HG02642 (cell line): ENCODE measurements at regions not wholly inside any gene's neighbourhood (a gene's known extent, or its start where the extent isn't known, plus 50 kb on each side); places are given as distances from the start of the nearest gene placed in this dataset.
"Not testable (repeated sequence)": the region's sequence is repeated elsewhere in the genome, so short reads cannot be mapped to it uniquely, and the experiment has no call there.

ENCODE experiments used
- ATAC-seq: cut with Tn5 transposase; IDR thresholded peaks from one replicate; pipeline ENCODE4 v1.9.1; 2021; ENCODE audit warnings: mild to moderate bottlenecking; ENCODE audit not compliant: unreplicated experiment, poor library complexity

DNA sequence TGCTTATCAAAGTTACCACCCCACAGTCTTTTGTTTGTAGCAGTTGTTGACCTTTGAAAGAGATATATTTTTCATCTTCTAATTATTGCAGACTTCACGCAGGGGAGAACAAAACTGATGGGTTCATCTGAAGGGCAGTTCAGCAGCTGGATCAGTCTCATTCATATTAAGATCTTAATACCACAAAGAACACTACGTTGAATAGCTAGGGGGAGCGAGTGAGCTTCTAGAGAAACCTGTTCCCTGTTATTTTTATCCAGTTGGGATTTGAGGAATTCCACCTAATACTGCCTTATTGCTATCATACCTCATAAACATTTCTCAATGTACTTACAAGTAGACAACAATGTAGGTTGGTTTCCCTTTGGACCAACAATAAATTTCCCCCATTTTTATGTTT is 306.1 kb upstream of the KIF2B start:
- ATAC-seq: no peak

DNA sequence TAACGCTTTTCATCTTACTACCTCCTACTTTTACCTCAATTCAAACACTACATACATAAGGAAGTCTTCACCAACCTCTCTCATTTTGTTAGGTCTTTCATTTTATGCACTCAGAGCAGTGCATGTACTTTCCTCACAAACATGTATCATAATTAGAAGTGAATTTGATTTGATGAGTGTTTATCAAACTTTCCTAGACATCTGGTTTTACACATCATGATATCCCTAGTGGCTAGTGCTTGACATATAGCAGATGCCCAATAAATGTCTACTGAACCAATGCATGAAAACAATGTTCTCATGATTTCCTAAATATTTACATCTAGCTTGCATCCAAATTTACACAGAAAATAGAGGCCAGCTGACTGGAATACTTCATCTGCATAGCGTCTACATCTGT is 323.4 kb upstream of the KIF2B start:
- no peak for ATAC-seq

GRCh38 chr17:53496356-53496755 is 326.4 kb upstream of the KIF2B start:
- no peak for ATAC-seq

- no peak for ATAC-seq
These were observed 330.2 kb upstream of the KIF2B start for GRCh38 chr17:53492532-53492931.

DNA sequence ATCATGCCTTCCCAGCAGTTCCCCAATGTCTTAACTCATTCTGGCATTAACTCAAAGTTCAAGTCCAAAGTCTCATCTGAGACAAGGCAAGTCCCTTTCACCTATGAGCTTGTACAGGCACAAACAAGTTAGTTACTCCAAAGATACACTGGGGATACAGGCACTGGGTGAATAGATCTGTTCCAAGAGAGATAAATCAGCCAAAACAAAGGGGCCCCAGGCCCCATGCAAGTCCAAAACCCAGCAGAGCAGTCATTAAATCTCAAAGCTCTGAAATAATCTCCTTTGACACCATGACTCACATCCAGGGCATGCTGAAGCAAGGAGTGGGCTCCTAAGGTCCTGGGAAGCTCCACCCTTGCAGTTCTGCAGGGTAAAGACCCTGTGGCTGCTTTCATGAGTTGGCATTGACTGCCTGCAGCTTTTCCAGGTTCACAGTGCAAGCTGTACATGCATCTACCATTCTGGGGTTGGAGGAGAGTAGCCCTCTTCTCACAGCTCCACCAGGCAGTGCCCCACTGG is 332.2 kb upstream of the KIF2B start:
- ATAC-seq: no peak

DNA sequence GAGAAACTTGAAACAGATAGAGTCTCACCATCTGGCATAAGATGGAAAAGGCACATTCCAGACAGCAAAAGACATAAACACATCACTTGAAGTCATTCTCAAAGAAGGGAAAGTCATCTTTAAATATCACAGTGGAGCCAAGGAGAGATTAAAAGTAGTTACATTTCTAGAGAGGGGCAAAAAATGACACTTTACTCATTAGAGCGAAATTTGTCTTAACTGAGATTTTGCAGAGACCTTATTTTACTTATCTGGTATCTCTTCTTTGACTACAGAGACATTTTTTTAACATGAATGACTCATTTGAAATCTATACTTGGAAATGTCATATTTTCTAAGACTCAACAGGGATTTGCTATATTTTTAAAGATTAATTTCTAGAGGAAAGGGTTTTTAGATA is 339.0 kb upstream of the KIF2B start:
- no peak for ATAC-seq

GRCh38 chr17:53475002-53475401 is 347.7 kb upstream of the KIF2B start:
- no peak for ATAC-seq

GRCh38 chr17:53472586-53472985 is 350.1 kb upstream of the KIF2B start:
- no peak for ATAC-seq

- no peak for ATAC-seq
These were observed 351.2 kb upstream of the KIF2B start for GRCh38 chr17:53471514-53471913.

- ATAC-seq: no peak
These were observed 352.1 kb upstream of the KIF2B start for GRCh38 chr17:53470626-53471025.

GRCh38 chr17:53466733-53467132 is 356.0 kb upstream of the KIF2B start:
- ATAC-seq: no peak

DNA sequence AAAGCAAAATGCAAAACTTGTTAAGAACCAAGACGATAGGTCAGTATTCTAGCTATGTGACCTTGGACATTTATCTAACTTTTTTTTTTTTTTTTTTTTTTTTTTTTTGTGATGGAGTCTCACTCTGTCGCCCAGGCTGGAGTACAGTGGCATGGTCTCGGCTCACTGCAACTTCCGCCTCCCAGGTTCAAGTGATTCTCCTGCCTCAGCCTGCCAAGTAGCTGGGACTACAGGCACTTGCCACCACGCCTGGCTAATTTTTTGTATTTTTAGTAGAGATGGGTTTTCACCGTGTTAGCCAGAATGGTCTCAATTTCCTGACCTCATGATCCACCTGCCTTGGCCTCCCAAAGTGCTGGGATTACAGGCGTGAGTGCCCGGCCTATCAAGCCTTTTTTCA is 358.3 kb upstream of the KIF2B start:
- not testable (repeated sequence) for ATAC-seq

DNA sequence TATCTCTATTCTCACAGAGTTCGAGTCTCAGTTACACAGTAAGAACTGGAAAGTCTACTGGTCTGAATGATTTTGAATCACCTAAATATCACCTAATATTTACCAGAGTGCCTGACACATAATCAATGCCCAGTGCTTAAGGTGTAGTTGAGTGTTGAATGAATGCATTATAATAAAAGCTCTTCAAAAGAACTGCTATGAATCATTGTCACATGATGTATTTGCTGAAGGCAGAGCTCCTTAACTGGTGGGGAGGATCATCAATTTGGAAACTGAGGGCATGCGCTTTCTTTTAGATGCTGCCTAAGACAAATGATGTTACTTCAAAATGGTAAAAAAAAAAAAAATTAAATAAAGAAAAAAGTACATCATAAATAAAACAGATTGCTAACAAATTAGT is 359.4 kb upstream of the KIF2B start:
- no peak for ATAC-seq

DNA sequence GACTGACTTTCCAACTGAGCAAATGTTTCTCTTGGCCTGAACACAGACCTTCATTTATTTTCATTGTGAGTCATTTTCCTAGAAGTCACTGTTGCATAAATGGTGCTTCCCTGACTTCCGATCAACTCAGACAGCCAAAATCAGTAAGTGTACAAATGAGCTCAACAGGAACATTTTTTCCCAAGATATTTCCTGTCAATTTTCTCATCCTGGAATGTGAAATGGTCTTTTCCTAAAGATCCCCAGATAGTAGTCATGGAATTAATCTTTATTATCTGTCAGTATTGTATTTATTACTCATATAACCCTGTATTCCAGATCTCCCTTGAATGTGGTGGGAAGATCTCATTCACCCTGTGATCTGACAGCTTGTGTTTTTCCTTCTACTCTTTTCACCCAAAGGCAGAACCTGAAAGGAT is 360.3 kb upstream of the KIF2B start:
- no peak for ATAC-seq

- not testable (repeated sequence) for ATAC-seq
These were observed 366.8 kb upstream of the KIF2B start for GRCh38 chr17:53455943-53456342.

GRCh38 chr17:53454337-53454736 is 368.4 kb upstream of the KIF2B start:
- no peak for ATAC-seq

DNA sequence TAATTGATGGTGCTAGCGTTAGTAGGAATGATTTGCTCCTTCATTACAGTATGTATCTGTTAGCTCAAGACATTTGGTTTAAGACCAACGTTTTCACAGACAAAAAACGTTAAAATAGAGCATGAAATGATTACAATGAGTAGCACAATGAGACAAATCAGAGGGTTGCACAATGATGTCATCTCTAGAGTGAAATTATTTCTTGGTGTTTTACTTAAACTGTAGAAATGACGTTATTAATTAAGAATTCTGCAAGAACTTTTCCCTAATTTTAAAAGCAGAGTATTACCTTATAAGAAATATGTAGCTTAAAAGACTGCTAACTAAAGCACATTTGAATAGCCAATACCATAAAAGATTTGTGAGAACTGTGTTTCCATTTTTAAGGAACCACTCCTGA is 373.4 kb upstream of the KIF2B start:
- ATAC-seq: no peak

DNA sequence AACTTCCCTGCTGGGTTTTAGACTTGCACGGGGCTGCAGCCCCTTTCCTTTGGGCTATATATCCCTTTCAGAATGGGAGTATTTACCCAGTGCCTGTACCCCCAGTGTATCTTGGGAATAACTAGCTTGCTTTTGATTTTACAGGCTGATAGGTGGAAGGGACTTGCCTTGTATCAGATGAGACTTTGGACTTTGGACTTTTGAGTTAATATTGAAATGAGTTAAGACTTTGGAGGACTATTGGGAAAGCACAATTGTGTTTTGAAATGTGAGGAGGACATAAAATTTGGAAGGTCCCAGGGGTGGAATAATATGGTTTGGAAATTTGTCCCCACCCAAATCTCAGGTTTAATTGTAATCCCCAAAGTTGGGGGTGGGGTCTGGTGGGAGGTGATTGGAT is 393.8 kb upstream of the KIF2B start:
- ATAC-seq: no peak

DNA sequence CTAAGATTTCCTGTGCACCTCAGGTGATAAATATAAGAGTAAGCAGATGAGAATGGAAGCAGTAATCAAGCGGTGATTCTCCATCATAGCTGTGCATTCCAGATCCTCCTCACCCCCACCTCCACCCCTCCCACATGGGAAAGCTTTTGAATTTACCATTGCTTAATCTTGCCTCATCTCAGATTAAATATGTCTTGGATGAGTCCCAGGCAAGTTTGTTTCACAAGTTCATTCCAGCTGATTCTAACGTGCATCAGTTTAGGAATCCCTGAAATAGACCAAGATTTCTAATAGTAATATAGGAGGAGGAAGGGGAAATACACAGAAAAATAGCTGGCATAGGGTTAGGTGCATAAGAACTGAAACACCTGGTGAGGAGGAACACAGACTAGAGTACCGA is 396.2 kb upstream of the KIF2B start:
- ATAC-seq: no peak

DNA sequence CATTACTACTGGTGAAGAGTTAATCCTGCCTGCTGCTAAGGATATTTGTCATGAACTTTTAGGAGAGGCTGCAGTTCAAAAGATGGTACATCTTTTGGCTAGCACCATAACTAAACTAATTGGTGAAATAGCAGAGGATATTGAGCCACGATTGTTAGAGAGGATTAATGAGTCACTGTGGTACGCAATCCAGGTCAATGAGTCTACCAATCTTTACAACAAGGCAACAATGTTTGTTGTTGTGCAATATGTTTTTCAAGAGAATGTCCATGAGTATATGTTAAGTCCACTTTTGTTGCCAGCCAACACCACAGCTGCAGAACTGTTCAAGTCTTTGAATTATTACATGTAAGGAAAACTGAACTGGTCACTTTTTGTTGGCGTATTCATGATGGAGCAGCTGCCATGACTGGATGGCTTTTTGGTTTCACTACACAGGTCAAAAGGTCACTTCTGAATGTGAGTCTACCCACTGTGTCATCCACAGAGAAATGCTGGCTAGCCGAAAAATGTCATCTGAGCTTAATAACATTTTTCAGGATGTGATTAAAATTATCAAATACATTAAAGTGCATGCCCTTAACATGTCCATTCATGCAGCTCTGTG is 402.6 kb upstream of the KIF2B start:
- no peak for ATAC-seq

DNA sequence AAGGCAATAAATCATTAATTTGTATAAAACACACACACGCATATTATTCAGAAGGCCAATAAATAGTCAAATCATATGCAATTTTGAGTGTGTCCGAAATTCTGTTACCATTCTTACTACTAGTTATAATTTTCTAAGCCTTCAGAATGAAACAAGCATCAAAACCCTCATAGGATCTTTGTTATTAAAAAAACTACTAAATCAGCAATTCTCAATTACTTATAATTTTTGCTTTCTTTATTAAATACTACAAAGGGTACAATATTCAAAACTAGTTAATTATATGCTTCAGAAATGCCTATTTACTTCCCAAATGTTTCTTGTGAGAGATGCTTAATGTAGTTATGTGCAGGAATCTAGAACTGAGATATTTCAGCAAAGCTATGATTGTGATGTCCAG is 413.1 kb upstream of the KIF2B start:
- no peak for ATAC-seq

DNA sequence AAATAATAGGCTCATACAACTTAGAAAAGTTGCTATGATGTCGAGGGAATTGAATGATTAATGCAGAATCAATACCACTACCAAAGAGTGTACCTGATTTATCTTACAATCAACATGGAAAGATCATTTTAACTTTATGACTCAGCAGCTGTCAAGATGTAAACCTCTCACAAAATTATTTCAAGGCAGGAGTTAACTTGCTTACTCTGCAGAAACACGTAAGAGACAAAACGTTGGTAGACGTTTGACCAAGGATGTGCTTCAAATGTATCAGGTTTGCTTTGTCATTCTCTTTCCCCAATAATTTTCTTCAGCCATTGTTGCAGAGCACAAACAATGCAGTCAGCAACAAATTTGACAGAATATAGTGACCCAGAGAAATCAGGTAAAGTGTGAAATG is 415.8 kb upstream of the KIF2B start:
- ATAC-seq: no peak

DNA sequence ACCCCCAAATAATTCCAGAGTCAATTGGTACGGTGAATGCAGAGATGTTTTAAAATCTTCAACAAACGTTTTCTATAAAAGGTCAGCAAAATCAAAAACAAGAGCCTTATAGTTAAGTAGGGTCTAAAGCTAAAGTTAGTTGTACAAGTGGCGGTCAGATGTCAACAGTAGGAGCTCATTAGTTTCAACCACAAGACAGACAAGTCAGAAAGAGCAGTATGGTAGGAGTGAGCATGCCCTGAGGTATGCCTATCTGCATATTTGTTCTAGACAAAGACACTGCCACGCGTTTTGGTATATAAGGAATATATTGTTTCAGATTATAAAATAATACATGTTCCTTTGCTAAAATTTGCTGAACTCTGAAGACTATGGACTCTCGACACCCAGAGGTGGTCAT is 431.5 kb upstream of the KIF2B start:
- no peak for ATAC-seq
